Endothelial cell of umbilical vein (primary cell): ENCODE measurements at regions not wholly inside any gene's neighbourhood (a gene's known extent, or its start where the extent isn't known, plus 50 kb on each side); places are given as distances from the start of the nearest gene placed in this dataset.

Experiments used
- BruUV-seq: library from RNA; stranded (reverse); fragments of 400-500 nt; replicated peaks from 2 replicates; lab custom pipeline; 2021; lab: Mats Ljungman, UMichigan
- CTCF ChIA-PET: fragments of 300-600, 350-600 bp; sonication (Branson Sonifier 250); formaldehyde crosslinking; loops from one replicate; lab custom pipeline; 2021; ENCODE audit warnings: antibody characterized with exemption, inconsistent platforms; lab: Charles Lee
- POLR2A ChIA-PET: fragments of 300-600, 350-600 bp; sonication (Branson Sonifier 250); formaldehyde crosslinking; loops from one replicate; lab custom pipeline; 2021; ENCODE audit warnings: antibody characterized with exemption, inconsistent platforms; lab: Charles Lee
- DNase-seq: peaks from one replicate; pipeline ENCODE4 v3.0.0-alpha.2; 2011; ENCODE audit warnings: low read depth, low spot score
- FAIRE-seq: peaks from 2 replicates; lab custom pipeline; 2011; peaks lifted over from hg19 to GRCh38; lab: Jason Lieb, UNC
- H2AFZ ChIP-seq: 2 replicates; pipeline ENCODE4 v1.6.0; 2012; ENCODE audit warnings: low read depth, low read length, control low read depth, inconsistent platforms
- H3K27ac ChIP-seq: 2 replicates; pipeline ENCODE4 v1.5.1; 2011; ENCODE audit warnings: low read depth, mild to moderate bottlenecking, control low read depth, low read length, moderate library complexity; ENCODE audit not compliant: insufficient read depth
- H3K27me3 ChIP-seq, 2 experiments: 2 replicates each; pipeline versions ENCODE4 v1.6.0 to v1.6.1; 2011; ENCODE audit warnings: low read length in 2 of 2, mixed read lengths in 1 of 2; ENCODE audit not compliant: control insufficient read depth in 2 of 2, insufficient read depth in 2 of 2
- H3K36me3 ChIP-seq, 2 experiments: 2 replicates in 1 of 2; 3 replicates in 1 of 2; pipeline ENCODE4 v1.5.1; 2011; ENCODE audit warnings: low read length in 2 of 2, mild to moderate bottlenecking in 1 of 2, moderate library complexity in 1 of 2; ENCODE audit not compliant: control insufficient read depth in 2 of 2, insufficient read depth in 2 of 2; ENCODE audit errors: extremely low read depth in 1 of 2
- H3K4me1 ChIP-seq: 3 replicates; pipeline ENCODE4 v1.5.1; 2011; ENCODE audit warnings: mild to moderate bottlenecking, low read length; ENCODE audit not compliant: control insufficient read depth, insufficient read depth; ENCODE audit errors: extremely low read depth
- H3K4me2 ChIP-seq: 2 replicates; pipeline ENCODE4 v1.6.1; 2011; ENCODE audit warnings: low read length, control low read depth, mixed read lengths; ENCODE audit not compliant: insufficient read depth
- H3K4me3 ChIP-seq, 3 experiments: fragments of 200-600 bp in 1 of 3; sonication (generic), shearing (Covaris generic) in 1 of 3; replicated peaks in 1 of 3; 2 replicates each; pipeline ENCODE4 v1.5.1; 2011 to 2016; ENCODE audit warnings: control low read depth in 3 of 3, low read length in 3 of 3, mild to moderate bottlenecking in 2 of 3, inconsistent platforms in 1 of 3, low read depth in 1 of 3, moderate library complexity in 1 of 3; ENCODE audit not compliant: insufficient read depth in 1 of 3
- H3K79me2 ChIP-seq: 2 replicates; pipeline ENCODE4 v1.6.0; 2012; ENCODE audit warnings: low read length, inconsistent platforms; ENCODE audit not compliant: control insufficient read depth, insufficient read depth
- H3K9ac ChIP-seq: replicated peaks from 2 replicates; pipeline ENCODE3; 2011; ENCODE audit warnings: low read length, control low read depth; ENCODE audit not compliant: insufficient read depth; ENCODE audit errors: extremely low read depth
- H3K9me1 ChIP-seq: replicated peaks from 3 replicates; pipeline ENCODE4 v1.6.0; 2011; ENCODE audit warnings: mild to moderate bottlenecking, low read length; ENCODE audit not compliant: control insufficient read depth, insufficient read depth; ENCODE audit errors: extremely low read depth
- H3K9me3 ChIP-seq: replicated peaks from 2 replicates; pipeline ENCODE4 v1.5.1; 2012; ENCODE audit warnings: low read length, inconsistent platforms; ENCODE audit not compliant: control insufficient read depth, insufficient read depth
- H4K20me1 ChIP-seq: replicated peaks from 2 replicates; pipeline ENCODE3; 2011; ENCODE audit warnings: mild to moderate bottlenecking, low read length; ENCODE audit not compliant: control insufficient read depth, insufficient read depth; ENCODE audit errors: extremely low read depth
- CTCF ChIP-seq, 2 donors: IDR thresholded peaks; 1 replicate in 1 of 2; 2 replicates in 1 of 2; pipeline ENCODE4 v1.5.1; 2011; ENCODE audit warnings: low read length in 2 of 2, mild to moderate bottlenecking in 2 of 2, moderate library complexity in 2 of 2, control low read depth in 1 of 2, inconsistent platforms in 1 of 2, low read depth in 1 of 2; ENCODE audit not compliant: insufficient read depth in 1 of 2; ENCODE audit errors: extremely low read depth in 1 of 2
- EZH2 ChIP-seq: IDR thresholded peaks from 2 replicates; pipeline ENCODE4 v1.6.1; 2012; ENCODE audit warnings: borderline replicate concordance, low read depth, mild to moderate bottlenecking, moderate library complexity, low read length, inconsistent platforms; ENCODE audit not compliant: severe bottlenecking
- FOS ChIP-seq: IDR thresholded peaks from 2 replicates; pipeline ENCODE4 v1.6.1; 2011; ENCODE audit warnings: mild to moderate bottlenecking, low read length, moderate library complexity, borderline replicate concordance; ENCODE audit not compliant: insufficient read depth
- GATA2 ChIP-seq: IDR thresholded peaks from 2 replicates; pipeline ENCODE4 v1.7.0; 2011; ENCODE audit warnings: low read depth, mild to moderate bottlenecking, moderate library complexity, mixed read lengths, low read length; ENCODE audit not compliant: insufficient read length, insufficient read depth
- JUN ChIP-seq: IDR thresholded peaks from 2 replicates; pipeline ENCODE4 v1.6.1; 2011; ENCODE audit warnings: borderline replicate concordance, low read depth; ENCODE audit not compliant: insufficient read length, insufficient read depth
- MAX ChIP-seq: IDR thresholded peaks from 2 replicates; pipeline ENCODE4 v1.6.1; 2011; ENCODE audit not compliant: insufficient read depth, insufficient read length
- MYC ChIP-seq: IDR thresholded peaks from one replicate; pipeline ENCODE4 v1.6.1; 2011; ENCODE audit warnings: mild to moderate bottlenecking, low read depth, low read length
- POLR2A ChIP-seq: IDR thresholded peaks from 2 replicates; pipeline ENCODE4 v1.6.1; 2012; ENCODE audit warnings: low read depth, mild to moderate bottlenecking, control low read depth, low read length
- POLR2AphosphoS5 ChIP-seq: IDR thresholded peaks from 2 replicates; pipeline ENCODE4 v1.6.1; 2012; ENCODE audit warnings: low read depth, mild to moderate bottlenecking, control low read depth, low read length, moderate library complexity; ENCODE audit not compliant: insufficient read depth
- dilution Hi-C: fragments of 300-500 bp; cut with MboI; formaldehyde crosslinking; loops from one replicate; pipeline ENCODE4 v1.15.0; 2019; ENCODE audit warnings: low sequenced_read_pairs; ENCODE audit not compliant: extremely low pct_ligation_motif_present
- intact Hi-C: fragments of 100-400 bp; cut with micrococcal nuclease; formaldehyde crosslinking; loops from one replicate; pipeline ENCODE4 v1.10.0; 2022

- no peaks in the 10 kb centered on the region for H3K79me2 ChIP-seq
- no peak overlapping the region for H3K27ac ChIP-seq
- H2AFZ ChIP-seq: no peak overlapping the region
- DNase-seq: no peak
- no peaks in the 10 kb centered on the region for H3K9me1 ChIP-seq
- POLR2A ChIA-PET: no interaction called here
- no TSS peak for BruUV-seq
- H3K27me3 ChIP-seq: no peaks in the 10 kb centered on the region
- intact Hi-C loops (no loop called here), dilution Hi-C loops (no loop called here)
- H3K4me2 ChIP-seq: no peak overlapping the region
- no peaks in the 10 kb centered on the region for H4K20me1 ChIP-seq
- H3K36me3 ChIP-seq: no peaks in the 10 kb centered on the region
- H3K4me3 ChIP-seq: no peak overlapping the region
- no peak overlapping the region for H3K9ac ChIP-seq
- no peak for TF ChIP-seq POLR2A
- TF ChIP-seq FOS: no peak
- no peak for TF ChIP-seq EZH2
- TF ChIP-seq CTCF (IDR thresholded peaks at IDR 0.05; ENCODE audit: extremely low read depth in 1 of 2, insufficient read depth in 1 of 2, low read depth in 1 of 2, low read length in 2 of 2): no peak
- TF ChIP-seq GATA2: no peak
- TF ChIP-seq JUN: no peak
- TF ChIP-seq MYC: no peak
- TF ChIP-seq POLR2AphosphoS5: no peak
- TF ChIP-seq MAX: no peak
- no peak for FAIRE-seq
- no peaks in the 10 kb centered on the region for H3K9me3 ChIP-seq
- CTCF ChIA-PET: interaction anchor here (1.4 kb wide), 1 partner anchor 97 kb away, joined by 3 read pairs; no protein-coding TSS in a partner anchor
- H3K4me1 ChIP-seq: no peaks in the 10 kb centered on the region
Measured at GRCh38 chr13:50284540-50284939, 269.3 kb downstream of the KCNRG start.
